Brain pericyte (primary cell): ENCODE measurements at regions not wholly inside any gene's neighbourhood (a gene's known extent, or its start where the extent isn't known, plus 50 kb on each side); places are given as distances from the start of the nearest gene placed in this dataset.
A peak's percentile ranks its signal among the peaks of the same experiment; 100 is the strongest.

ENCODE experiments used
- DNase-seq: peaks from one replicate; pipeline ENCODE4 v3.0.0-alpha.2; 2012; ENCODE audit warnings: low read depth, low spot score

GRCh38 chr3:31220431-31220830 lies 312.3 kb upstream of the STT3B start:
- DNase-seq = no peak

DNA sequence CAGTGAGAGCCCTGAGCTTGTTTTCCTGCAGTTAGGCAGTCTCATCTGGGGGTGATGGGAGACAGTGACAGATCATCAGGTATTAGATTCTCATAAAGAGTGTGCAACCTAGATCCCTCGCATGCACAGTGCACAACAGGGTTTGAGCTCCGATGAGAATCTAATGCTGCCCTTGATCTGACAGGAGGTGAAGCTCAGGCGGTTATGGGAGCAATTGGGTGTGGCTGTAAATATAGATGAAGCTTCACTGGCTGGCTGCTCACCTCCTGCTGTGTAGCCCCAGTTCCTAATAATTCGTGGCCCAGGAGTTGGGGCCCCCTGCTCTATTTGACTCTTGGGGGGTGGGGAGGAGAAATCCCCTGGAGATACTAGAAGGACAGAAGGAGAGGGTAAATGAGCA lies 309.4 kb upstream of the STT3B start:
- DNase-seq = no peak

GRCh38 chr3:31224936-31225335 lies 307.8 kb upstream of the STT3B start:
- DNase-seq = no peak

GRCh38 chr3:31225923-31226322 lies 306.8 kb upstream of the STT3B start:
- no peak for DNase-seq

DNA sequence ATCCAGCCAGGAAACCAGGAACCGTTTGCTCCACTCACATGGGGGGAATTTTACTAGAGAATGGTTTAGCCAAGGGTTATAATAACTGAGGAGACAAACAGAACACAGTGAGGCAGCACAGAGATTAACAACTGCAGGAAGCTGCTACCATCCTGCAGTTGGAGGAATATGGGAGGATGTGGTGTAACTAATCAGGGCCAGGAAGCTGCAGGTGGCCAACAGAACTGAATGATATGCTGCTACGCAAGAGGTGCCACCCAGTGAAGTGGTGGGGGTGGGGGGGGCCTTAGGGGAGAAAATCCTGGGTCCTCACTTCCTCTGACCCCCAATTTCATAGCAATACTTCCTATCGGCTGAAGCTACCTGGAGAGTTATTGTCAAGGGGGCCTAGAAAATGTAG lies 306.4 kb upstream of the STT3B start:
- no peak for DNase-seq

GRCh38 chr3:31227131-31227562 lies 305.6 kb upstream of the STT3B start:
- no peak for DNase-seq

DNA sequence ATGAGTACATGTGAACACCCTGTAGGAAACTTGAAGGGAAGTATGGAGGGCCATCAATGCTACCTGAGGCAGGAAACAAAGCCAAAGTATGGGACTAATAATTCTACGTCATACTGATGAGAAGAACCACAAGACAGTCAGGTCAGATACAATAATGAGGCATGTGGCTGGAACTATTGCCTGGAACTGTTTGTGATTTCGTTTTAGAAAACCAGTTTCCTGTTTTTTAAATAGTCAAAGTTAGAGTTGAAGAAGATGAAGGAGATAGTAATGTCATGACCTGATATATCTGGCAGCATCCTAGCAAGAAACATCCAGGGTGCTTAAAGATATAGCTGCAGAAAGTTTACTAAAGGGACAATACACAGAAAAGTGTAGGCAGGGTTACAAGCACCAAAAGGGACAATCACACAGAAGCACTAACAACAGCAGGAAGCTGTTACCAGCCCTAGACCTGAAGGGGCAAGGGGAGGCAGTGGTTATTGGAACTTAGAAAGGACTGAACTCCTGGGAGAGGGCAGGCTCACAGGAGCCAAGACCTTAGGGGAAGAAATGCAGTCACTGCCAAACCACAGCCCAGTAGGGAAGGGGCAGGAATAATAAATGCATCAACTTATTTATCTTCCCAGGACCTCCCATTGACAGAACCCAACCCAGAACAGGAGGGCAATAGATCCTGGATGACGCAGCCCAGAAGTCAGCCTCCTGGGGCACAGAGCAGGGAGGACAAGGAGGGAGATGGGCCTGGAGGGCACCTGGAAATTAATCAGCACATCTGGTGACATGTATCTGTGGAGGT lies 302.1 kb upstream of the STT3B start:
- DNase-seq = peak; percentile 91

- no peak for DNase-seq
These were observed 300.4 kb upstream of the STT3B start for GRCh38 chr3:31232055-31233025.

DNA sequence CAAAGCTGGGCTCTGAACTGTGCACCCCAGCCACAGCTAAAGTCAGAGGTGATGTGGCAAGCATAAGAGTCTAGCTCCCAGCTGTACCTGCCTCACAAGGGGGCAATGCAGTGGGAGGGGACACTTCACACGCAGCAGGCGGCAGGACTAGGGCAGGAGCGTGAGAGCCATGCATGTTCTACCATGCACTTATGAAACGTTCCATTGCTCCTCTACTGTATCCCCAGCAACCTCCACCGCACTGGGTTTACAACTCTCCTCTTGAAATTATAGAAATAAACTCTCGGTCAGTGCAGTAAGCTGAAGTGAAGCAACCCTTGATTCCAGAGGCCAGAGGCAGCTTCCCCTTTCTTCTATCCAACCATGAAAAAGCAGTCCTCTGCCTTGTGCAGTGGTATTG lies 298.6 kb upstream of the STT3B start:
- no peak for DNase-seq

GRCh38 chr3:31235062-31235700 lies 297.5 kb upstream of the STT3B start:
- no peak for DNase-seq

DNA sequence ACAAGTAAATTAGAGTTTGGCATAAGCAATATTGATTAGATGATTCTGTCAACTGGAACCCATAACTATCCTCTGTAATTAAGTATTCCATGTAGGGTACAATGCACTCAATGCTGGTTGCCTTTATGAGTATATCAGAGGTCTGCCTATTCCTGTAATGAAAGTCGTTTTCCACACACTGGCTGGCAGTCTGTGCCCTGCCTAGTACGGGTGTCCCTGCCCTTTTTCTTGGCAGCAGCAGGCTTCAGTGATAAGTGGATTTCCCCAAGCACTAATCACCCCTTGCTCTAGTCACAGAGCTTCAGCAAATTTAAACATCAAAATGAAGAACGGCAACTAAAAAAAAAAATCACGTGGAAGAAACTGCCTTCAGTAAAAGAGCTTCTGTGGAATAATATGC lies 294.8 kb upstream of the STT3B start:
- no peak for DNase-seq

DNA sequence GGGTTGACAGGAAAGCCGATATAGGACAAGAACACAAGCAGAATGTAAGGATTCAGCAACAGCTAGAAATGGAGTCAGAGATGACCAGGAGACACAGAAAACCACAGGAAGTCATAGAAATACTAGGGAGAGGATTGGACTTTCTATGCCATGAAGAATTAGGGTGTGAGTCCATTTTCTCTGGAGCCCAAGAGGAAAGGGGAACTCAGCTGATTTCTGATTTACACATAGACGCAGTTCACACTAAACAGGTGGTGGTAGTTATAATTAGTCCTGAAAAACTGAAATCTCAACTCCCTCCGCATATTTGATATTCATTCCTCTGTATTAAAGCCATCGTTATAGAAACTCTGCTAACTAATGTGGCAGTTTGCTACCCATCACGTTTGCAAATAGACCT lies 292.7 kb upstream of the STT3B start:
- DNase-seq = no peak

GRCh38 chr3:31240466-31240865 lies 292.3 kb upstream of the STT3B start:
- DNase-seq = no peak

DNA sequence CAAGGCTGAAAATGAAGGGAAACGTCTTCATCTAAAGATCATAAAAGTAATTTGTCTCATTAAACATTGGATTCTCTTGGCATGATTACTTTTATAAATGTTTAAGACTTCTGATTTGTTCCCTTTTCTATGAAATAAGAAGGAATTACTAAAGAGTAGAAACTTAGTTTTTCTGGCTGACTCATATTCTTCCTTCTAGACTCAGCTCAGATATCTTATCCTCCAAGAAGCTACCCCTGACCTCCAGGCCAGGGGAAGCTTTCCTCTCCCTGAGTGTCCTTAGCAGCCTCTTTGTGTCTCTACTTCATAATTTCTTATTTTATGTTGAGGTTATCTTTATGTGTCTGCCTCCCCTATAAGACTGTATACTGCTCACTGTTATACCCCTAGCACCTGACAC lies 291.9 kb upstream of the STT3B start:
- DNase-seq = no peak

DNA sequence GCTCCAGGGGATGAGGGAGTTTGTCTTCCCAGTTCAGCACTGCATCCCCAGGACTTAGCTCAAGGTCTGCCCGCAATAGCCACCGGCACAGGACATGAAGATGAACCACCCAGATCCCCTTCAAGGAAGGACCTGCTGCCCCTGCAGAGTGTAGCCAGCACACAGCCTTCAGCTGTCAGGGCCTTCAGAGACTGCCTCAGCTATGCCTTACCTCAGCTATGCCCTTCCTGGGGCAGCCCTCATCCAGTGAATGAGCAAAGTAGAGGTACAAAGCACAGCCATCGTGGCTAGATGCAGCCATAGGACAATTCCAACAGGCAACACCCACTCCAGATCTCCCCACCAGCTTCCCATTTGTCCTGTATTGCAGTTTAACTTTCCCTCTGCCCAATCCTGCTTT lies 291.2 kb upstream of the STT3B start:
- no peak for DNase-seq

DNA sequence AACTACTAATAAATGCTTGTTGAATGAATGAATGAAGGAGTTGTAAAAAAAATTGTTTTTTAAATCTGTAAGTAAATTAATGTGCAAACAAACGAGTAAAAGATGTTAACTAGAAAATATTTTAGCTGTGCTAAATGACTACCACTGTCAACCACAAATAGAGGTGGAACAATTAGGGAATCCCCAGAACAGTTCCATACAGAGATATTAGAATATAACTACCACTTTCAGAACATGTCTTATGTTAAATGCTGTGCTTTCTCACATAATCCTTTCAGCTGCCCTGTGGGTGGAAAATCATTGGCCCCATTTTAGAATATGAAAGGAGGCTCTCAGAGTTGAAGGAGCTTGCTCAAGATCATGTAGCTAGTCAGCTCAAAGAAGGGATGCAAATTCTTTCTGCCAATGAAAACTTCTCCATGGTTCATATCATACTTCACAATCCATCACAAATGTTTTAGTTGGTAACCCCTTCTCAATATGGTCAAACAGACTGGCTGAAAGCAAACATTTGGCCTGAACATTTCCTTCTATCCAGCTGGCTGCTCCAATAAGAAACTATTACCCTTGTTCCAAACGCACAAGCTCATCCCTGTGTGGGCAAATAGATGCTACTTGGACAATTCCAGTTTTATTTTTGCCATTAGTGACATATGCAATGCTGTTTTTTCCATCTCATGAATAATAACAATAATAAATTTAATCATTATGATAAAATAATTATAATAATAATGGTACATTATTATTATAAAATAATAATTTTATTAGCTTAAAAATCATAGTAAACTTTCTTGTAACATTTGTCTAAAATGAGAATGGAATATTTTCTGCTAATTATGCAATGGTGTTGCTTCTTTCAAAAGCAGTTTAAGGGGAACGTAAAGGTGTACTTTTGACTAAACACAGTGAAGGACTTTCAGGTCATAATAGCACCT lies 290.4 kb upstream of the STT3B start:
- DNase-seq = no peak

DNA sequence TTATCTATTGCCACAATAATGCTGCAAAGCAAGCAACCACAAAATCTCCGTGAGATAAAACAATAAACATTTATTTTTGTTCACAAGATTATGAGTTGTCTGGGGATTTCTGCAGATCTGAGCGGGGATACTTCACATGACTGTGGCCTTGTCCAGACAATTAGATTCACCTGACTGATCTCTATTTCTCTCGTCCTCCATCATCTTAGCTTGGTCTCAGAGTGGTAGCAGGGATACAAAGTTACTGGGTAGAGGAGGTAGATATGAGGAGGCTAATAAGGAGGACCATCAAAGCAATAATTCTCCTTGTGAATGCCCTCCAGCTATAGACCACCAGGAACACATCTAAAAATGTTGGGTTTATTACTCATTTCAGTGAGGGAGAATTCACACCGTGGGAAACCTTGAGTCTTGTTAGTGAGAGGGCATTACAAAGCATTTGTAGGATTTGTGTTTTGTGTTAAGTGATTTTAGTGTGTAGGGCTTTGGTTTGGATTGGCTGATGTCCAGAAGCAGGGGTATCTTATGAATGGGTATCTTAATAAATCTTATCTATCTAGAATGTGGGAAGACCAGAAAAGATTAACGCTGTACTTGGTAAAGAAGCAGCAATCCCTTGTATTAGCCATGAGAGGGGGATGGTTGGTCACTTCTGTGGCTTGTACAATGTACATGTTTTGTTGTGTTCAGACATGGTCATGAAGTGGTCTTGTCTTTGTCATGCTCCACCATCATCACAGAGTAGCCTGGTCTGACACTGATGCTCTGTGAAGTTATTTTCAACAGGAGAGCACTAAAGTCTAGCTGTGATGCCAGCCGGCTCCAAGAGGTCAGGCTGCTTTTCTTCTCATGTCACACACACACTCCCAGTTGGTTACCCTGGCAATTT lies 287.6 kb upstream of the STT3B start:
- DNase-seq = no peak

- no peak for DNase-seq
These were observed 286.2 kb upstream of the STT3B start for GRCh38 chr3:31246293-31247062.

- no peak for DNase-seq
These were observed 285.7 kb upstream of the STT3B start for GRCh38 chr3:31247063-31247447.
